ENCODE measurements at regions not wholly inside any gene's neighbourhood (a gene's known extent, or its start where the extent isn't known, plus 50 kb on each side); places are given as distances from the start of the nearest gene placed in this dataset.

DNA sequence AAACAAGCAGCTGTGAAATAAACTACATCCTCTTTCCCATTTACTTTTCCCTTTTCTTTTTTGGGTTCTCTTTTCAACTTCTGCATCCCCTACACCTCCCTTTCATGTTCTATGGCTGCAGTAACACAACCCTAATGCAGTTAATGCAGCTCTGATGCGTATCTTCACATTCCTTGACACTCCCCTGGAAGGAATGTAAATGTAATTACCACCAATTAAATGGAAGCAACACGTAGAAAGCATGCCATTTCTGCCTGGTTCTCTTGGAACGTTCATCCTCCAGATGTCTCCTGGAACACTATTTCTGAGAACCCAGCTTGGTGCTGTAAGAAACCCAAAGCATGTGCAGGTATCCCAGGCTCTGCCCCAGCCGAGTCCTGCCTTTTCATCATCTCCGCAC is 166.8 kb upstream of the FREM2 start:
- DNase-seq: no peak

- no peak for DNase-seq
These were observed 159.7 kb upstream of the FREM2 start for GRCh38 chr13:38527140-38527539.

DNA sequence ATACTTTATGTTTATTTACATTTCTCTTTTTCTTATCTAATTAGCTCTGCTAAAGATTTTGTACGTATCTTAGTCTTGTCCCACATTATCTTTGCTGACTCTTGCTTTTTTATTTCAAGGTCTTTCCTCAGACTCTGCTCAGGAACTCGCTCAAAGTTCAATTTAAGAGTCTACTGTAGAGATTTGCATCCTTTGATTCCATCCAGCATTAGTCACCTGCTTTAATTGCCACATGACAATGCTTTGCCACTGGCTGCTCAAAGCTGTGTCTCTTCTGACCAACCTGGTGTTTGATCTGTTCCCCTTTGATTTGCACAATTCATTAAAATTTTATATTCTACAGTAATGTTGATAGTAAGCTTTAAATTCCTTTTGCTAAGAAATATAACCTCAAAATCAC is 157.9 kb upstream of the FREM2 start:
- no peak for DNase-seq

- peak; percentile 41 for DNase-seq
These were observed 156.4 kb upstream of the FREM2 start for GRCh38 chr13:38530492-38530891.

- no peak for DNase-seq
These were observed 151.6 kb upstream of the FREM2 start for GRCh38 chr13:38535261-38535660.

DNA sequence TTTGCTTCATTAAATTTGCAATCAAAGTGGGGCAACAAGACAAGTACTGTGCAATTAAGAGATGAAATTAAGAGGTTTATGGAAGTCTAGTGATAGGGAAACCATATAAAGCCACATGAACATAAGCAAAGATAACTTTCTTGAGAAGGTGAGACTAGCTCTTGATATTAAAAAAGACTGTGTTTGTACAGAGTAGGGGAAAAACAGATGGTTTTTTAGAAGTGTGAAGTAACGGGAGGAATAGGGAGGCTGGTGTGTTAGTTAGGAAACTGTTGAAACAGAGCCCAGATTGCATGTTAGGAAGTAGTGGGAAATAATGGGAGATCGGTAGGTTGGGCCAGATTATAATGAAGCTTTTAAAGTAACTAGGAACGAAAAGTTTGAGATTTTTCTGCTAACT is 149.8 kb upstream of the FREM2 start:
- DNase-seq: no peak

DNA sequence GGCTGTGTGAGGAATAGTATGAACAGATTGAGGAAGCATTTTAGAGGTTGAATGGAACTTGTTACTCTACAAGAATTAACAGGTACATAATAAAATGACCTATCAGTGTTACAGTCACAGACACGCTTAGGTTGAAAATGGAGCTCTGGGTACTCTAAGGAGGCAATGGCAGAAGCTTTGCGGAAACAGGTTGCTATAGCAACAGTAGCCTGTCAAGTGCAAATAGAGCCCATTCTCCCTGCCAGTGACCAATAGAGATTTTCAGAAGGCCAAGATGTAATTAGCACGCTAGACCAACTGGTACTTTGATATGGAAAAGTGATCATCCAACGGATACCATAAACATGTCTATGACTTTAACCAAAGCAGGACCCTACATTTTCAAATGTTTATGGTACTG is 148.5 kb upstream of the FREM2 start:
- no peak for DNase-seq

GRCh38 chr13:38539632-38540031 is 147.2 kb upstream of the FREM2 start:
- no peak for DNase-seq

DNA sequence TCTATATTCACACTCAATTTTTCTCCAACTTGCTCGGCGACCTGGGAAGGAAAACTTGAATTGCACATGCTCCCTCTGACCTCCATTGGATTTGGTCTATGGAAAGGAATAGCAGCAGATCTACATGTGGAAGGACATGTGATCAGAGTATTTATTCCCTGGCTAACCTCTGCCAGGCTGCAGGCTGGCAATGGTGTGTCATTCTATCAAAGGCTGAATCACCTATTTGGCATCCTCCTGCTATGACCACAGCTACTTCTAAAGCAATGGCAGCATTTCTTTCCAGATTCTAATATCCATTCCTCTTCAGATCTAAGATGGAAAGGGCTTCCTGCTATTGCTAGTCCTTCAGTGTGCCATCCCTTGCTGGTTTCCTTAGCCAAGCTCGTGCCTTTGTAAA is 144.3 kb upstream of the FREM2 start:
- DNase-seq: no peak

- DNase-seq: peak; percentile 22
These were observed 143.3 kb upstream of the FREM2 start for GRCh38 chr13:38543561-38543960.

DNA sequence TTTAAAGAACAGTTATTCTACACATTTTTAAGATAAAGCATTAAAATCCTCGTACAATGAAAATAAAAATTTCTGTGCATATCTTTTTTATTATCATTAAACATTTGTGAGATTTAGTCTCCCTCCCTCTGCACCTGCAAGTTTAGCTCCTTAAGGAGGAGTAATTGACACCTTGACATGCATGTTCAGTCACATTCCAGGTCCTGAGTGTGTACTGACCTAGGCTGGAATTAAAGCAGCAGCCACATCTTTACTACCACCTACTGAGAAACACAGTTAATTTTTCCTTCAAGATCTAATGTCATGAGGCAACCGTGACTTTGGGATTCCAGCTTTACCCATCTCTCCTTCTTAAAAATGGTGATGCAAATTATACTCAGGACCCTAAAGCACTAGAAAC is 123.1 kb upstream of the FREM2 start:
- no peak for DNase-seq

DNA sequence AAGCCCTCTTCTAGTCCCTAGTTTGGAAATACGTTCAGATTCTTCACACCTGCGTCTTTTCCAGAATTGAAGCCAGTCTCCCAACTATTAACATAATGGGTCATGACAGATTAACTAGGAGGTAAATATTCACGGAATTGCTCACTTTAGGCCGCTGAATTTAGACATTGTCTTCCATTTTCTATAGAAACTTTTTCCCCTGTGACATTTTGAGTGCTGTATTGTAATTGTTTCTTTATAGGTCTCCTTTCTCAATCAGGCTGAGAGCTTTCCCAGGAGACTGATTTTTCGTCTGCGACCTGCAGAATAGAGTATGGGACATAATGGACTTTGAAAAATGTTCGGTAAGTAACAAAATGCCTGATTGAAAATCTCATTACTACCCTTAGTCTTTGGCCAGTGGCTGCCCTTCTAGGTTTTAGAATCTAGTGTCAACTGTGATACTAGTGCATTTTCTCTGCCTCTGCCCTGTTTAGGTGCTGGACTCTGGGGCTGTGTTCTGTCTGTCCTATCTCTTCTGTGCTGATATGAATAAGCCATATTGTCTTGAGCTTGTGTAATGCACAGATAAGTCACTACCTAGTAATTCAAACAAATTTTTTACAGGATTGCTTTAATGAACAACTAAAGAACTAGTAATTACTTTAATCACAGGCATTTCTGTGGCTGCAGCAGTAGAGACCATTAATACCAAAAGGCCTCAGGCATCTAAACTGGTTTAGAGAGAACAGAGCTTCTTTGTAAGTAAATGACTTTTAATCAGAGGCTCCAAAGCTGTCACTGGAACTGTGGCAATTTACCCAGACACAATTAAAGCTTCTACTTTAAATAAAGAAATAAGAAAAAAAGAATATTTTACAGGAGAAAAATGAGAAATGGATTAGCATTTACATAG is 122.4 kb upstream of the FREM2 start:
- no peak for DNase-seq

DNA sequence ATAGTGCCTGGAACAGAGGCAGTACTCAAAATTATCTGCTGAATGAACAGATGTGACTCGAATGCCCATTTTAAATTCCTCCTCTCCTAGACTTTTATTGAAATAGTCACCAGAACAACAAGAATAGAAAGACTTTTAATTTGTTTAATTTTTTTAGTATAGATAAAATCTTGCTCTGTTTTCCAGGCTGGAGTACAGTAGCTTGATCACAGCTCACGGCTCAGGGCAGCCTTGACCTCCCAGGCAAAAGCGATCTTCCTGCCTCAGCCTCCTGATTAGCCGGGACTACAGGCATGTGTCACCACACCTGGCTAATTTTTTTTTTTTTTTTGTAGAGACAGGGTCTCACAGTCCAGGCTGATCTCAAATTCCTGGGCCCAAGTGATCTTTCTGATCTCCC is 120.9 kb upstream of the FREM2 start:
- no peak for DNase-seq

DNA sequence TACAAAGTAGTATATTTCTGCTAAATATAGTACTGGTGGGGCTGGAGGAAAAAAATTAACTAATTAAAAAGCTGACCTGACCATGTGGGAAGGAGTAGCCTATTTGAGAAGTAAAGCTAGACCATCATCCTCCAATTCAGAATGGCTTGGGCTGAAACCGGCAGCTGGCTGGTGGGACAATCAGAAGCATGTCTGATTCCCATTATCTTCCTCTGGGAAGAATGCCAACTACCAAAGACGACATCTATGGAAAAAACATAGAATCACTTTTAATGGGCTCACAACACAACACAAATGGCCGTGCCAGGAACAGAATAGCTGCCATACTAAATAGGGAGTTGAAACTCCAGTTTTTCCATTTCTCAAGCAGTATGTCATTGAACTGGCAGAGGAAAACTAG is 120.4 kb upstream of the FREM2 start:
- peak; percentile 22 for DNase-seq

DNA sequence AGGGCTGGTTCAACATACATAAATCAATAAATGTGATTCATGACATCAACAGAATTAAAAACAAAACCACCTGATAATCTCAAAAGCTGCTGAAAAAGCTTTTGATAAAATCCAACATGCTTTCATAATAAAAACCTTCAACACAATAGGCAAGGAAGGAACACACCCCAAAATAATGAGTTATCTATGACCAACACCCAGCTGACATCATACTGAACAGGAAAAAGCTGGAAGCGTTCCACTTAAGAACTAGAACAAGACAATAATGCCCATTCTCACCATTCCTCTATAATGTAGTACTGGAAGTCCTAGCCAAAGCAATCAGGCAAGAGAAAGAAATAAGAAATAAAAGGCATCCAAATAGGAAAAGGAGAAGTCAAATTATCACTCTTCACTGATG is 116.2 kb upstream of the FREM2 start:
- DNase-seq: no peak

- DNase-seq: no peak
These were observed 111.5 kb upstream of the FREM2 start for GRCh38 chr13:38575427-38575826.

GRCh38 chr13:38577048-38577447 is 109.8 kb upstream of the FREM2 start:
- DNase-seq: peak; percentile 3

GRCh38 chr13:38582133-38582532 is 104.7 kb upstream of the FREM2 start:
- DNase-seq: peak; percentile 45

DNA sequence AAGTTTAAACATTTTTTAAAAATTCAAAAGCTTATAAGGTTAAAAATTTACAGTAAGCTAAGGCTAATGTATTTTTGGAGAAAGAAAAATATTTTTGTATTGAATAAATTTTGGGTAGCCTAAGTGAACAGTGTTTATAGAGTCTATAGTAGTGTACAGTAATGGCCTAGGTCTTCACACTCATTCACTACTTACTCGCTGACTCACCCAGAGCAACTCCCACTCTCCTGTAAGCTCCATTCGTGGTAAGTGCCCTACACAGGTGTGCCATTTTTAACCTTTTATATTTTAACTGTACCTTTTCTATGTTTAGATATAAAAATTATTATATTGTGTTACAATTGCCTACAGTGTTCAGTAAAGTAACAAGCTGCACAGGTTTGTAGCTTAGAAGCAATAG is 96.6 kb upstream of the FREM2 start:
- DNase-seq: no peak

GRCh38 chr13:38590796-38591507 is 95.9 kb upstream of the FREM2 start:
- DNase-seq: no peak

- DNase-seq: no peak
These were observed 84.6 kb upstream of the FREM2 start for GRCh38 chr13:38602266-38602665.

DNA sequence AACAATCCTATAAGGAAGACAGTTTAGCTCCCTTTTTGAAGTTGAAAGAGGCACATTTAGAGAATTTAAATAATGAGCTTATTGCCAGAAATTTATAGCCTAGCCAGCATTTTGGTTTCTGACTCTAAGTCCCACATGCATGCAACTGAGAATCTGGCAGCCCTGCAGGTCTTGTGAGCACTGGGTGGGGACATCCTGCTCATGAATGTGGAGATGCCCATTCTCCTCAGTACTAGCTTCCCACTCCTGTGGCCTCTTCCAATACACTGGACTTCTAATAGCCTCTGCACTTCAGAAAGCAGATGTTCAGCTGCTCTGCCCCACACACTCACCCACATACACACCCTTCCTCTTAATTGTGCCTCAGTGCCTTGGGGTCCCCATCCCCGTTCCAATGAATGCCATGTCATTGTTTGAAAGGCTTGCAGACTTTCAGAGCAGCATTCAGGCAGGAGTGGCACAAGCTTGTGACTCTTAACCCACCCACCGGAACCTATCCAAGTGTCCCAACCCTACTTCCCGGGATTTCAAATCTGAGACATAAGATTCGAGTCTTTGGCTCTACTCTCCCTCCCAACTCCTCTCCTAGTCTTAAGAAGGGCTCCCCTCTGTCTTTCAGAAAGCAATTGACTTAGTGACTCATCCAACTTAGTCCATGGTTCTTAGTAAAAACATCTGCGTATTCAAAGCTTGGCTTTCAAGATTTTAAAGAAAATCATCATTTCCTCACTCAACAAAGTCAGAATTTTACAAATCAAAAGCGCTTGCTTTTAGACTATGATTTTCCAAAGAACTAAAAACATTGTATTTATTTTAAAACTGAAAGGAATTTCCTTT is 80.0 kb upstream of the FREM2 start:
- no peak for DNase-seq

DNA sequence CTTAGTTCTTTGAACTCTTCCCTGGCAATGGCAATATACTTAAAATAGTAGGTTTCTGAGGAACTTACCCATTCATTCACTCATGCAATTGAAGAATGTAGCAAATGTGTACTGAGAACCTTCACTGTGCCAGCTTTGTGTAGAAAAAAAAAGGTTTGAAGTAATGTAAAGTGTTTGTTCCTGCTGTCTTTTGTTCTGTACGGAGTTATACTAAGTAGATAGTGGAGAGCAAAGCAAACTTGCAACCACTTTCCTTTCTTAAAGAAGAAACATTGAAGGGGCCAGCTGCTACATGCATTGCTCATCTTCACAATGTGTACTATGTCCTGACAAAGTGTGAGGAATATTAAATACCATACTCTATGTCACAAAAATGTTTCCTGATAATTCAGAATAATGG is 68.9 kb upstream of the FREM2 start:
- DNase-seq: no peak

- DNase-seq: no peak
These were observed 68.5 kb upstream of the FREM2 start for GRCh38 chr13:38618336-38618735.
